ENCODE measurements at regions not wholly inside any gene's neighbourhood (a gene's known extent, or its start where the extent isn't known, plus 50 kb on each side); places are given as distances from the start of the nearest gene placed in this dataset.

GRCh38 chr4:13906727-13907126, 279.2 kb upstream of the BOD1L1 start:
- TF ChIP-seq EP300 (IDR thresholded peaks at IDR 0.05) (no peak), POLR2AphosphoS5 (IDR thresholded peaks at IDR 0.05) (no peak), POLR2A (IDR thresholded peaks at IDR 0.05; ENCODE audit: low read depth) (no peak)
- TF ChIP-seq, protein P1, sequence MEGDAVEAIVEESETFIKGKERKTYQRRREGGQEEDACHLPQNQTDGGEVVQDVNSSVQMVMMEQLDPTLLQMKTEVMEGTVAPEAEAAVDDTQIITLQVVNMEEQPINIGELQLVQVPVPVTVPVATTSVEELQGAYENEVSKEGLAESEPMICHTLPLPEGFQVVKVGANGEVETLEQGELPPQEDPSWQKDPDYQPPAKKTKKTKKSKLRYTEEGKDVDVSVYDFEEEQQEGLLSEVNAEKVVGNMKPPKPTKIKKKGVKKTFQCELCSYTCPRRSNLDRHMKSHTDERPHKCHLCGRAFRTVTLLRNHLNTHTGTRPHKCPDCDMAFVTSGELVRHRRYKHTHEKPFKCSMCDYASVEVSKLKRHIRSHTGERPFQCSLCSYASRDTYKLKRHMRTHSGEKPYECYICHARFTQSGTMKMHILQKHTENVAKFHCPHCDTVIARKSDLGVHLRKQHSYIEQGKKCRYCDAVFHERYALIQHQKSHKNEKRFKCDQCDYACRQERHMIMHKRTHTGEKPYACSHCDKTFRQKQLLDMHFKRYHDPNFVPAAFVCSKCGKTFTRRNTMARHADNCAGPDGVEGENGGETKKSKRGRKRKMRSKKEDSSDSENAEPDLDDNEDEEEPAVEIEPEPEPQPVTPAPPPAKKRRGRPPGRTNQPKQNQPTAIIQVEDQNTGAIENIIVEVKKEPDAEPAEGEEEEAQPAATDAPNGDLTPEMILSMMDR (IDR thresholded peaks at IDR 0.05): no peak
- Histone ChIP-seq H3K9me3 (no peaks in the 10 kb centered on the region), H3K36me3 (no peaks in the 10 kb centered on the region), H3K4me1 (no peaks in the 10 kb centered on the region), H3K4me3 (no peak overlapping the region), H3K27me3 (no peaks in the 10 kb centered on the region), H3K27ac (replicated peaks in 1 of 4) (no peak overlapping the region)
- intact Hi-C loops (cut with DNase I): no loop called here
- WGBS: 94% methylated on average over 3 of the region's 3 CpGs
- DNase-seq (ENCODE audit: extremely low spot score): no peak

DNA sequence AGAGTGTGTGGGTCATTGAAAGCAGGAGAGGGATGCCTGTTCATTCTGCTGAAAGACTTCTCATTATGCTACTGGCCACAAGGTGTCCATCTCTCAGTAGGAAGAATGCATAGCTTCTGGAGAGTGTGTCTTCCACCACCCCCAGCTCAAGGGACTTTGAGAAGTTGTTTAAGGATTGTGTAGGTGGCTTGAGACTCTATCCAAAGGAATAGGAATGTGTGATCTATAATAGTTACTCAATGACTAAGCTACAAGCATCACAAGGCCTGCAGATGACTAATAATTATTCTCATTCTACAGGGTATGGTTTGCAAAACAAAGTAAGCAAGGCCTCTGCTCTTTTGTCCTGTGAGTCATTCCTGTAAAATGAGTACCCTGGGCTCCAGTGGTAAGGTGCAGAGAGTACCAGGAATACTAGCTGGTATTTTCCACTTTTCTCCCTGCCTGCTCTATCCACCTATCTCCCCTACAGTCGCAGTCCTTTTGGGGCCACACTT, 279.8 kb upstream of the BOD1L1 start:
- 86% methylated on average over 1 of the region's 1 CpG for WGBS
- no peaks in the 10 kb centered on the region for H3K4me1 ChIP-seq
- intact Hi-C loops (cut with DNase I): no loop called here
- H3K9me3 ChIP-seq: no peaks in the 10 kb centered on the region
- no peak overlapping the region for H3K27ac ChIP-seq (replicated peaks in 1 of 4)
- no peaks in the 10 kb centered on the region for H3K27me3 ChIP-seq
- peak; percentile 80 for DNase-seq (ENCODE audit: extremely low spot score)
- H3K36me3 ChIP-seq: no peaks in the 10 kb centered on the region
- no peak overlapping the region for H3K4me3 ChIP-seq
- TF ChIP-seq EP300 (IDR thresholded peaks at IDR 0.05) (no peak), POLR2A (IDR thresholded peaks at IDR 0.05; ENCODE audit: low read depth) (no peak), POLR2AphosphoS5 (IDR thresholded peaks at IDR 0.05) (no peak)
- TF ChIP-seq, protein P1 (IDR thresholded peaks at IDR 0.05): no peak

DNA sequence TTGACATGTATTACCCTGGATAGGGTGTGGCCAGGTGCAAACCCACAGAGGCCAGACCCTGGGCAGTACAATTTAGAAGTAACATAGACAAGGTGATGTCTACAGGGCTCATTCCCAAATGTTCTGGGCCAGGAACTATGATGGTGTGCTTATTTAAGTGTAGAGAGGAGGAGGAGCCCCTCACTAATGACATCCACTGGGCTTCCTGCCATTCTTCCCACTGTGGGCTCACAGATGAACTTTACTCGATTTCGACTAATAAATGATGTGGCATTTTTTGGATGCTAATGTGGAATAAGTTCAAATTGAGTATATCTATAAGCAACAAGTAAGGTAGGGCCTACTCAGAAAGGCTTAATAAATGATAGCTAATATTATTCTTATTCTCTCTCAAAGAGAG, 280.9 kb upstream of the BOD1L1 start:
- DNase-seq (ENCODE audit: extremely low spot score): no peak
- TF ChIP-seq POLR2A (IDR thresholded peaks at IDR 0.05; ENCODE audit: low read depth) (no peak), POLR2AphosphoS5 (IDR thresholded peaks at IDR 0.05) (no peak), EP300 (IDR thresholded peaks at IDR 0.05) (no peak)
- TF ChIP-seq, protein P1 (IDR thresholded peaks at IDR 0.05): no peak
- H3K9me3 ChIP-seq: no peaks in the 10 kb centered on the region
- H3K4me1 ChIP-seq: no peaks in the 10 kb centered on the region
- H3K27ac ChIP-seq (replicated peaks in 1 of 4): no peak overlapping the region
- H3K4me3 ChIP-seq: no peak overlapping the region
- H3K36me3 ChIP-seq: no peaks in the 10 kb centered on the region
- H3K27me3 ChIP-seq: no peaks in the 10 kb centered on the region
- 83% methylated on average over 2 of the region's 2 CpGs for WGBS
- intact Hi-C loops (cut with DNase I): no loop called here

DNA sequence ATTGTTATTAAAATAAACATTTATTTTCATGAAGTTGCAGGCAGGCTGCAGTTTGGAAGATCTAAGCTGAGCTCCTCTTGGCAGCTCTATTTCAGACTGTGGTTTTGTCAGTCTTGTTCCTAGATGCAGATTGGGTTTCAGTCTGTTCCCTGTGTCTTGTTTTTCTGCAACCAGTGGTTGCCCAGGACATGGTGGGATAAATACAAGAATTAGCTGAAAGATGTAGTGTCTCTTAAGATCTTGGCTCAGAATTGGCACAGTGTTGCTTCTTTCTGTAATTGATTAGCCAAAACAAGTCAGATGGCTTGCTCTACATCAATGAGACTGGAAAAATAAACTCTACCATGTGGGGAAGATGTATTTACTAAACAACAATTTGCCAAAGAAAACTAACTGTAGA, 283.0 kb upstream of the BOD1L1 start:
- peak; percentile 68 for DNase-seq (ENCODE audit: extremely low spot score)
- H3K27me3 ChIP-seq: no peaks in the 10 kb centered on the region
- intact Hi-C loops (cut with DNase I): no loop called here
- no peaks in the 10 kb centered on the region for H3K36me3 ChIP-seq
- TF ChIP-seq POLR2AphosphoS5 (IDR thresholded peaks at IDR 0.05): no peak
- no peak for TF ChIP-seq EP300 (IDR thresholded peaks at IDR 0.05)
- TF ChIP-seq POLR2A (IDR thresholded peaks at IDR 0.05; ENCODE audit: low read depth): no peak
- TF ChIP-seq, protein P1 (IDR thresholded peaks at IDR 0.05): no peak
- no peak overlapping the region for H3K27ac ChIP-seq (replicated peaks in 1 of 4)
- H3K9me3 ChIP-seq: no peaks in the 10 kb centered on the region
- H3K4me1 ChIP-seq: no peaks in the 10 kb centered on the region
- H3K4me3 ChIP-seq: no peak overlapping the region

- no peaks in the 10 kb centered on the region for H3K36me3 ChIP-seq
- no peaks in the 10 kb centered on the region for H3K27me3 ChIP-seq
- TF ChIP-seq POLR2A (IDR thresholded peaks at IDR 0.05; ENCODE audit: low read depth): no peak
- no peak for TF ChIP-seq POLR2AphosphoS5 (IDR thresholded peaks at IDR 0.05)
- TF ChIP-seq EP300 (IDR thresholded peaks at IDR 0.05): no peak
- TF ChIP-seq, protein P1 (IDR thresholded peaks at IDR 0.05): no peak
- no peak for DNase-seq (ENCODE audit: extremely low spot score)
- intact Hi-C loops (cut with DNase I): no loop called here
- H3K27ac ChIP-seq (replicated peaks in 1 of 4): no peak overlapping the region
- no peaks in the 10 kb centered on the region for H3K4me1 ChIP-seq
- H3K4me3 ChIP-seq: no peak overlapping the region
- H3K9me3 ChIP-seq: no peaks in the 10 kb centered on the region
Measured at GRCh38 chr4:13911256-13911655, 283.7 kb upstream of the BOD1L1 start.

All from esophagus muscularis mucosa (tissue), 4 donors.